HL-60 (cell line): ENCODE measurements at regions not wholly inside any gene's neighbourhood (a gene's known extent, or its start where the extent isn't known, plus 50 kb on each side); places are given as distances from the start of the nearest gene placed in this dataset.

ENCODE experiments used
- DNase-seq, 2 experiments: peaks; one replicate each; pipeline ENCODE4 v3.0.0-alpha.2; 2010 to 2020; ENCODE audit warnings: low read depth in 1 of 2, low spot score in 1 of 2
- H3K27ac ChIP-seq: fragments of 250-450 bp; sonication (Bioruptor Pico); replicated peaks from 2 replicates; pipeline ENCODE4 v1.5.1; 2020; ENCODE audit warnings: mild to moderate bottlenecking, moderate library complexity
- H3K27me3 ChIP-seq: fragments of 250-450 bp; sonication (Bioruptor Pico); 2 replicates; pipeline ENCODE4 v1.5.1; 2021; ENCODE audit warnings: mild to moderate bottlenecking, moderate library complexity; ENCODE audit not compliant: insufficient read depth, poor library complexity, severe bottlenecking
- H3K4me3 ChIP-seq: replicated peaks from 2 replicates; pipeline ENCODE4 v1.5.1; 2011; ENCODE audit warnings: mild to moderate bottlenecking, control low read depth, low read length; ENCODE audit not compliant: insufficient read depth
- CTCF ChIP-seq: IDR thresholded peaks from one replicate; pipeline ENCODE4 v1.5.1; 2011; ENCODE audit warnings: low read length, control low read depth, inconsistent platforms; ENCODE audit not compliant: insufficient read depth
- GABPA ChIP-seq: IDR thresholded peaks from 2 replicates; pipeline ENCODE4 v1.6.1; 2012; ENCODE audit warnings: low read depth
- POLR2AphosphoS5 ChIP-seq: IDR thresholded peaks from 2 replicates; pipeline ENCODE4 v1.6.1; 2012; ENCODE audit warnings: low read depth
- REST ChIP-seq: IDR thresholded peaks from 2 replicates; pipeline ENCODE4 v1.6.1; 2012; ENCODE audit warnings: low read depth; ENCODE audit not compliant: insufficient replicate concordance
- SPI1 ChIP-seq: IDR thresholded peaks from 2 replicates; pipeline ENCODE4 v1.6.1; 2012; ENCODE audit warnings: low read depth, mild to moderate bottlenecking, borderline replicate concordance

- Histone ChIP-seq H3K27ac (no peak overlapping the region), H3K4me3 (no peak overlapping the region), H3K27me3 (no peaks in the 10 kb centered on the region)
- DNase-seq, result no peak
- TF ChIP-seq SPI1, result no peak
- no peak for TF ChIP-seq CTCF
- no peak for TF ChIP-seq POLR2AphosphoS5
- TF ChIP-seq REST, result no peak
- TF ChIP-seq GABPA, result no peak
Observed at GRCh38 chr2:150264442-150264841, 223.0 kb downstream of the RND3 start.

- no peak for DNase-seq
- Histone ChIP-seq H3K27ac (no peak overlapping the region), H3K27me3 (no peaks in the 10 kb centered on the region), H3K4me3 (no peak overlapping the region)
- no peak for TF ChIP-seq GABPA
- no peak for TF ChIP-seq CTCF
- TF ChIP-seq SPI1, result no peak
- no peak for TF ChIP-seq POLR2AphosphoS5
- no peak for TF ChIP-seq REST
Observed at GRCh38 chr2:150261691-150262090, 225.8 kb downstream of the RND3 start.

- TF ChIP-seq REST (no peak), POLR2AphosphoS5 (no peak), SPI1 (no peak), GABPA (no peak), CTCF (no peak)
- H3K4me3 ChIP-seq, result no peak overlapping the region
- H3K27ac ChIP-seq, result no peak overlapping the region
- H3K27me3 ChIP-seq, result no peaks in the 10 kb centered on the region
- no peak for DNase-seq
Observed at GRCh38 chr2:150260636-150261035, 226.8 kb downstream of the RND3 start.
